VCaP (cell line): ENCODE measurements at regions not wholly inside any gene's neighbourhood (a gene's known extent, or its start where the extent isn't known, plus 50 kb on each side); places are given as distances from the start of the nearest gene placed in this dataset.
"Not testable (repeated sequence)": the region's sequence is repeated elsewhere in the genome, so short reads cannot be mapped to it uniquely, and the experiment has no call there.

Experiments used
- H3K27ac ChIP-seq: fragments of 450-650 bp; 2 replicates; pipeline ENCODE4 v1.5.1; 2017
- TF ChIP-seq, protein P1 (sequence below): fragments of 450-650 bp; conservative IDR thresholded peaks from 2 replicates; pipeline ENCODE4 v1.5.1; 2017; ENCODE audit warnings: mild to moderate bottlenecking, moderate library complexity

DNA sequence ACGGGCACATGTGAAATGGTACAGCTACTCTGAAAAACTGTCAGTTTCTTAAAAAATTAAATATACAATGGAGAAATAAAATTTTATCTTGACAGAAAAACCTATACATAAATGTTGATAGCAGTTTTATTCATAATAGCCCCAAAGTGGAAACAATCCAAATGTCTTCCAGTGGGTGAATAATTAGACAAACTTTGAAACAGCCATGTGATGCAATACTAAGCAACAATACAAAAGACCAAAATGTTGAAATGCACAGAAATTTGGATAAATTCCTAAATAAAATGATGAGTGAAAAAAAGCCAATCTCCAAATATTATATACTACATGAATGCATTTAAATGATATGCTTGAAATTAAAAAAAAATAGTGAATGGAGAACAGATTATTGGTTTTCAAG is 523.1 kb downstream of the HTR1B start:
- TF ChIP-seq, protein P1, sequence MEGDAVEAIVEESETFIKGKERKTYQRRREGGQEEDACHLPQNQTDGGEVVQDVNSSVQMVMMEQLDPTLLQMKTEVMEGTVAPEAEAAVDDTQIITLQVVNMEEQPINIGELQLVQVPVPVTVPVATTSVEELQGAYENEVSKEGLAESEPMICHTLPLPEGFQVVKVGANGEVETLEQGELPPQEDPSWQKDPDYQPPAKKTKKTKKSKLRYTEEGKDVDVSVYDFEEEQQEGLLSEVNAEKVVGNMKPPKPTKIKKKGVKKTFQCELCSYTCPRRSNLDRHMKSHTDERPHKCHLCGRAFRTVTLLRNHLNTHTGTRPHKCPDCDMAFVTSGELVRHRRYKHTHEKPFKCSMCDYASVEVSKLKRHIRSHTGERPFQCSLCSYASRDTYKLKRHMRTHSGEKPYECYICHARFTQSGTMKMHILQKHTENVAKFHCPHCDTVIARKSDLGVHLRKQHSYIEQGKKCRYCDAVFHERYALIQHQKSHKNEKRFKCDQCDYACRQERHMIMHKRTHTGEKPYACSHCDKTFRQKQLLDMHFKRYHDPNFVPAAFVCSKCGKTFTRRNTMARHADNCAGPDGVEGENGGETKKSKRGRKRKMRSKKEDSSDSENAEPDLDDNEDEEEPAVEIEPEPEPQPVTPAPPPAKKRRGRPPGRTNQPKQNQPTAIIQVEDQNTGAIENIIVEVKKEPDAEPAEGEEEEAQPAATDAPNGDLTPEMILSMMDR, result no peak
- H3K27ac ChIP-seq, result no peak overlapping the region

GRCh38 chr6:76914737-76915136 is 548.6 kb downstream of the HTR1B start:
- TF ChIP-seq, protein P1, result no peak
- H3K27ac ChIP-seq, result no peak overlapping the region

DNA sequence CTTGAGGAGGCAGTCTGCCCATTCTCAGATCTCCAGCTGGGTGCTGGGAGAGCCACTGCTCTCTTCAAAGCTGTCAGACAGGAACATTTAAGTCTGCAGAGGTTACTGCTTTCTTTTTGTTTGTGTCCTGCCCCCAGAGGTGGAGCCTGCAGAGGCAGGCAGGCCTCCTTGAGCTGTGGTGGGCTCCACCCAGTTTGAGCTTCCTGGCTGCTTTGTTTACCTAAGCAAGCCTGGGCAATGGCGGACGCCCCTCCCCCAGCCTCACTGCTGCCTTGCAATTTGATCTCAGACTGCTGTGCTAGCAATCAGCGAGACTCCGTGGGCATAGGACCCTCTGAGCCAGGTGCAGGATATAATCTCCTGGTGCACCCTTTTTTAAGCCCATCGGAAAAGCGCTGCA is 557.8 kb downstream of the HTR1B start:
- H3K27ac ChIP-seq, result not testable (repeated sequence)

DNA sequence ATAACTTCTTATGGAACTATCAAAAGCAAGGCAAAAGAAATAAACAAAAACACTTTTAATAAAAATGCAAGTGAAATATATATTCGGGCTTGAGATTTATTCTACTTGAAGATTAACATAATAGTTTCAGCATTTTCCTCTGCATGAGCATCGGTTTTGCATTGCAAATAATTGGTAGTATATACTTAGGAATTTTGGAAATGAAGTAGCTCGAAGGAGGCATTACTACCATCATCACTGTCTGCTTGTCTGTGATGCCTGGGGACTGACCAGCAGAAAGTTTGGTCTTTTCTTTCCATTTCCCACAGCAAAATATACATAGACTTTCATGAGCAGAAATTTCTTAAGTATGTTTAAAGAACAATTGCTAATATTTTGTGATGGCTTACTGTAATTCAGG is 570.7 kb downstream of the HTR1B start:
- no peak overlapping the region for H3K27ac ChIP-seq
- TF ChIP-seq, protein P1, result no peak

- H3K27ac ChIP-seq, result no peak overlapping the region
- TF ChIP-seq, protein P1, result no peak
These were observed 574.9 kb downstream of the HTR1B start for GRCh38 chr6:76888351-76888750.

DNA sequence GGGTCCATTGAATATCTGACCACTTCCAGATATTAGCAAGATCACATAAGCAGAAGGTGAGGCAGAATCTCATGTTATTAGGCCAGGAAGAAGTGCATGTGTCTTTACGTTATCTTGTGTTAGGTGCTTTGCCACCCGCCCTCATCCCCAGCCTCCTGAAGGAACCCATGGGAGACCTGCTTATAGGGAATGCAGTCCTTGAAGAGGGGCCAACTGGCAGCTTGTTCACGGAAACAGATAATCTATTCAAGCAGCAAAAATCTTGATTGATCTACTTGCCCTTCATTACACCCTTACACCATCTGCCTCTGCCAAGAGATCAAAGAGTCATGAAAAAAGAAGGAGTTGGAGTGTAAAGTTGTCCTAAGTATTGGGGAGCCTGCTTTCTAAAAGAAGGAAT is 576.4 kb downstream of the HTR1B start:
- TF ChIP-seq, protein P1, result no peak
- H3K27ac ChIP-seq, result no peak overlapping the region

GRCh38 chr6:76885861-76886301 is 577.4 kb downstream of the HTR1B start:
- H3K27ac ChIP-seq, result no peak overlapping the region
- TF ChIP-seq, protein P1, result no peak

GRCh38 chr6:76881414-76881813 is 581.9 kb downstream of the HTR1B start:
- H3K27ac ChIP-seq, result no peak overlapping the region
- TF ChIP-seq, protein P1, result no peak
